ENCODE measurements at regions not wholly inside any gene's neighbourhood (a gene's known extent, or its start where the extent isn't known, plus 50 kb on each side); places are given as distances from the start of the nearest gene placed in this dataset.
"Not testable (repeated sequence)": the region's sequence is repeated elsewhere in the genome, so short reads cannot be mapped to it uniquely, and the experiment has no call there.

- DNase-seq (ENCODE audit: low read depth in 1 of 2, low spot score in 1 of 2): no peak
- no peak overlapping the region for H3K27ac ChIP-seq (replicated peaks)
- H3K4me3 ChIP-seq (replicated peaks; ENCODE audit: insufficient read depth, low read length): no peak overlapping the region
- TF ChIP-seq POLR2AphosphoS5 (IDR thresholded peaks at IDR 0.05; ENCODE audit: low read depth): no peak
- no peak for TF ChIP-seq SPI1 (IDR thresholded peaks at IDR 0.05; ENCODE audit: borderline replicate concordance, low read depth)
- TF ChIP-seq, protein P1, sequence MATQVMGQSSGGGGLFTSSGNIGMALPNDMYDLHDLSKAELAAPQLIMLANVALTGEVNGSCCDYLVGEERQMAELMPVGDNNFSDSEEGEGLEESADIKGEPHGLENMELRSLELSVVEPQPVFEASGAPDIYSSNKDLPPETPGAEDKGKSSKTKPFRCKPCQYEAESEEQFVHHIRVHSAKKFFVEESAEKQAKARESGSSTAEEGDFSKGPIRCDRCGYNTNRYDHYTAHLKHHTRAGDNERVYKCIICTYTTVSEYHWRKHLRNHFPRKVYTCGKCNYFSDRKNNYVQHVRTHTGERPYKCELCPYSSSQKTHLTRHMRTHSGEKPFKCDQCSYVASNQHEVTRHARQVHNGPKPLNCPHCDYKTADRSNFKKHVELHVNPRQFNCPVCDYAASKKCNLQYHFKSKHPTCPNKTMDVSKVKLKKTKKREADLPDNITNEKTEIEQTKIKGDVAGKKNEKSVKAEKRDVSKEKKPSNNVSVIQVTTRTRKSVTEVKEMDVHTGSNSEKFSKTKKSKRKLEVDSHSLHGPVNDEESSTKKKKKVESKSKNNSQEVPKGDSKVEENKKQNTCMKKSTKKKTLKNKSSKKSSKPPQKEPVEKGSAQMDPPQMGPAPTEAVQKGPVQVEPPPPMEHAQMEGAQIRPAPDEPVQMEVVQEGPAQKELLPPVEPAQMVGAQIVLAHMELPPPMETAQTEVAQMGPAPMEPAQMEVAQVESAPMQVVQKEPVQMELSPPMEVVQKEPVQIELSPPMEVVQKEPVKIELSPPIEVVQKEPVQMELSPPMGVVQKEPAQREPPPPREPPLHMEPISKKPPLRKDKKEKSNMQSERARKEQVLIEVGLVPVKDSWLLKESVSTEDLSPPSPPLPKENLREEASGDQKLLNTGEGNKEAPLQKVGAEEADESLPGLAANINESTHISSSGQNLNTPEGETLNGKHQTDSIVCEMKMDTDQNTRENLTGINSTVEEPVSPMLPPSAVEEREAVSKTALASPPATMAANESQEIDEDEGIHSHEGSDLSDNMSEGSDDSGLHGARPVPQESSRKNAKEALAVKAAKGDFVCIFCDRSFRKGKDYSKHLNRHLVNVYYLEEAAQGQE (IDR thresholded peaks at IDR 0.05; ENCODE audit: insufficient replicate concordance, low read depth): no peak
- TF ChIP-seq GABPA (IDR thresholded peaks at IDR 0.05; ENCODE audit: low read depth): no peak
- TF ChIP-seq, protein P2, sequence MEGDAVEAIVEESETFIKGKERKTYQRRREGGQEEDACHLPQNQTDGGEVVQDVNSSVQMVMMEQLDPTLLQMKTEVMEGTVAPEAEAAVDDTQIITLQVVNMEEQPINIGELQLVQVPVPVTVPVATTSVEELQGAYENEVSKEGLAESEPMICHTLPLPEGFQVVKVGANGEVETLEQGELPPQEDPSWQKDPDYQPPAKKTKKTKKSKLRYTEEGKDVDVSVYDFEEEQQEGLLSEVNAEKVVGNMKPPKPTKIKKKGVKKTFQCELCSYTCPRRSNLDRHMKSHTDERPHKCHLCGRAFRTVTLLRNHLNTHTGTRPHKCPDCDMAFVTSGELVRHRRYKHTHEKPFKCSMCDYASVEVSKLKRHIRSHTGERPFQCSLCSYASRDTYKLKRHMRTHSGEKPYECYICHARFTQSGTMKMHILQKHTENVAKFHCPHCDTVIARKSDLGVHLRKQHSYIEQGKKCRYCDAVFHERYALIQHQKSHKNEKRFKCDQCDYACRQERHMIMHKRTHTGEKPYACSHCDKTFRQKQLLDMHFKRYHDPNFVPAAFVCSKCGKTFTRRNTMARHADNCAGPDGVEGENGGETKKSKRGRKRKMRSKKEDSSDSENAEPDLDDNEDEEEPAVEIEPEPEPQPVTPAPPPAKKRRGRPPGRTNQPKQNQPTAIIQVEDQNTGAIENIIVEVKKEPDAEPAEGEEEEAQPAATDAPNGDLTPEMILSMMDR (IDR thresholded peaks at IDR 0.05; ENCODE audit: insufficient read depth, low read length): no peak
- no peaks in the 10 kb centered on the region for H3K27me3 ChIP-seq (ENCODE audit: insufficient read depth, poor library complexity, severe bottlenecking)
These were observed 75.2 kb downstream of the KATNIP start for GRCh38 chr16:27625050-27625697.

GRCh38 chr16:27627136-27627535 is 77.2 kb downstream of the KATNIP start:
- TF ChIP-seq GABPA (IDR thresholded peaks at IDR 0.05; ENCODE audit: low read depth): no peak
- TF ChIP-seq, protein P2 (IDR thresholded peaks at IDR 0.05; ENCODE audit: insufficient read depth, low read length): no peak
- TF ChIP-seq, protein P1 (IDR thresholded peaks at IDR 0.05; ENCODE audit: insufficient replicate concordance, low read depth): no peak
- TF ChIP-seq SPI1 (IDR thresholded peaks at IDR 0.05; ENCODE audit: borderline replicate concordance, low read depth): no peak
- no peak for TF ChIP-seq POLR2AphosphoS5 (IDR thresholded peaks at IDR 0.05; ENCODE audit: low read depth)

GRCh38 chr16:27628241-27628942 is 78.4 kb downstream of the KATNIP start:
- TF ChIP-seq GABPA (IDR thresholded peaks at IDR 0.05; ENCODE audit: low read depth) (no peak), POLR2AphosphoS5 (IDR thresholded peaks at IDR 0.05; ENCODE audit: low read depth) (no peak), SPI1 (IDR thresholded peaks at IDR 0.05; ENCODE audit: borderline replicate concordance, low read depth) (no peak)
- TF ChIP-seq, protein P2 (IDR thresholded peaks at IDR 0.05; ENCODE audit: insufficient read depth, low read length): no peak
- TF ChIP-seq, protein P1 (IDR thresholded peaks at IDR 0.05; ENCODE audit: insufficient replicate concordance, low read depth): no peak
- Histone ChIP-seq H3K27ac (replicated peaks) (no peak overlapping the region), H3K4me3 (replicated peaks; ENCODE audit: insufficient read depth, low read length) (no peak overlapping the region), H3K27me3 (ENCODE audit: insufficient read depth, poor library complexity, severe bottlenecking) (no peaks in the 10 kb centered on the region)
- DNase-seq (ENCODE audit: low read depth in 1 of 2, low spot score in 1 of 2): no peak

More at GRCh38 chr16:27627136-27627535, 77.2 kb downstream of the KATNIP start:
- no peak overlapping the region for H3K4me3 ChIP-seq (replicated peaks; ENCODE audit: insufficient read depth, low read length)
- H3K27ac ChIP-seq (replicated peaks): no peak overlapping the region
- H3K27me3 ChIP-seq (ENCODE audit: insufficient read depth, poor library complexity, severe bottlenecking): no peaks in the 10 kb centered on the region
- no peak for DNase-seq (ENCODE audit: low read depth in 1 of 2, low spot score in 1 of 2)

GRCh38 chr16:27628943-27629462 is 79.1 kb downstream of the KATNIP start:
- not testable (repeated sequence) for H3K27me3 ChIP-seq (ENCODE audit: insufficient read depth, poor library complexity, severe bottlenecking); H3K27ac ChIP-seq (replicated peaks); DNase-seq (ENCODE audit: low read depth in 1 of 2, low spot score in 1 of 2)

More at GRCh38 chr16:27628943-27629462, 79.1 kb downstream of the KATNIP start:
- H3K4me3 ChIP-seq (replicated peaks; ENCODE audit: insufficient read depth, low read length): not testable (repeated sequence)

Measured in HL-60 (cell line).